WTC11 (cell line): ENCODE measurements at regions not wholly inside any gene's neighbourhood (a gene's known extent, or its start where the extent isn't known, plus 50 kb on each side); places are given as distances from the start of the nearest gene placed in this dataset.

Experiments used
- CTCF ChIP-seq: fragments of 200-600 bp; IDR thresholded peaks from 2 replicates; pipeline ENCODE4 v1.8.0; 2022; ENCODE audit warnings: antibody characterized with exemption
- ELF4 ChIP-seq: sonication (generic); formaldehyde crosslinking; IDR thresholded peaks from 2 replicates; pipeline ENCODE4 v1.8.1; 2022; ENCODE audit warnings: low read depth, mild to moderate bottlenecking, moderate library complexity, missing genetic modification reagents
- TF ChIP-seq, protein P1 (sequence below): fragments of 250-450 bp; sonication (Bioruptor Pico); conservative IDR thresholded peaks from 2 replicates; pipeline ENCODE4 v1.9.0; 2021; ENCODE audit warnings: mild to moderate bottlenecking

GRCh38 chrX:145735036-145735435 lies 82.6 kb upstream of the SLITRK2 start:
- TF ChIP-seq, protein P1, sequence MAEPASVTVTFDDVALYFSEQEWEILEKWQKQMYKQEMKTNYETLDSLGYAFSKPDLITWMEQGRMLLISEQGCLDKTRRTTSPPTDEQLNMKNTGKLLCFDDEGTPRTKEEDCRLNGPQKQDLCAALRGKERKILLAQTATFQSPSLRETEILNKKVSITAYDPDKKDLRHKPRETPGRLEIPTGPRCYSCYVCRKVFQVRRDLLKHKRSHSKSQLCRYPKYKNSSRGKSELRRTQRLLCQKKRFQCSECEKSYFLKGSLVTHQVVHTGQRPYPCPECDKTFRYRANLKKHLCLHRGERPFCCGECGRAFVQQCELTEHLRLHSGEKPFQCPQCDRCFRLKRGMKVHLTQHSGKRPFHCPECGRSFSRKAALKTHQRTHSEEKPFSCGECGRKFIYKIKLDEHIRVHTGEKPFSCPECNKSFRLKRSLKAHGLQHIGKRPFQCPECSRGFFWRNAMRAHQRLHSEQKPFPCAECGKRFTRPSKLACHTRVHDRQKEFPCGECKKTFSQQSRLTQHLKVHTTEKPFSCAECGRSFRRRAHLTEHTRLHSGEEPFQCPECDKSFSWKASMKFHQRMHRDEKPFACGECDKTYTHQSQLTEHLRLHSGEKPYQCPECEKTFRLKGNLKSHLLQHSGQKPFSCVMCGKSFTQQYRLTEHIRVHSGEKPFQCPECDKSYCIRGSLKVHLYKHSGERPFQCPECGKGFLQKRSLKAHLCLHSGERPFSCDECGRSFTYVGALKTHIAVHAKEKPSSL (CRISPR knock-in tag): no peak
- no peak for TF ChIP-seq ELF4 (CRISPR knock-in tag)
- no peak for TF ChIP-seq CTCF
